ENCODE measurements at regions not wholly inside any gene's neighbourhood (a gene's known extent, or its start where the extent isn't known, plus 50 kb on each side); places are given as distances from the start of the nearest gene placed in this dataset.

GRCh38 chr6:92315312-92315711 lies 1104.0 kb downstream of the EPHA7 start:
- no peak for DNase-seq (ENCODE audit: low spot score in 2 of 2)
- no peaks in the 10 kb centered on the region for H3K27me3 ChIP-seq

GRCh38 chr6:92297101-92297500 lies 1122.3 kb downstream of the EPHA7 start:
- no peaks in the 10 kb centered on the region for H3K4me1 ChIP-seq
- H3K27me3 ChIP-seq: no peaks in the 10 kb centered on the region
- no peak for DNase-seq (ENCODE audit: low spot score in 2 of 2)

More at GRCh38 chr6:92315312-92315711, 1104.0 kb downstream of the EPHA7 start:
- Histone ChIP-seq H3K36me3 (no peaks in the 10 kb centered on the region), H3K9me3 (no peaks in the 10 kb centered on the region), H3K4me1 (no peaks in the 10 kb centered on the region), H3K4me3 (no peak overlapping the region), H3K27ac (no peak overlapping the region)
- intact Hi-C loops (cut with DNase I; ENCODE audit: low total_unique reads): no loop called here
- TF ChIP-seq POLR2AphosphoS5 (IDR thresholded peaks at IDR 0.05) (no peak), POLR2A (IDR thresholded peaks at IDR 0.05) (no peak), CTCF (IDR thresholded peaks at IDR 0.05) (no peak)

GRCh38 chr6:92292067-92292466 lies 1127.3 kb downstream of the EPHA7 start:
- TF ChIP-seq POLR2AphosphoS5 (IDR thresholded peaks at IDR 0.05) (no peak), CTCF (IDR thresholded peaks at IDR 0.05) (no peak), POLR2A (IDR thresholded peaks at IDR 0.05) (no peak)
- Histone ChIP-seq H3K36me3 (no peaks in the 10 kb centered on the region), H3K27me3 (no peaks in the 10 kb centered on the region), H3K27ac (no peak overlapping the region), H3K4me1 (no peaks in the 10 kb centered on the region), H3K4me3 (no peak overlapping the region), H3K9me3 (no peaks in the 10 kb centered on the region)
- intact Hi-C loops (cut with DNase I; ENCODE audit: low total_unique reads): no loop called here
- DNase-seq (ENCODE audit: low spot score in 2 of 2): no peak

More at GRCh38 chr6:92297101-92297500, 1122.3 kb downstream of the EPHA7 start:
- TF ChIP-seq CTCF (IDR thresholded peaks at IDR 0.05) (no peak), POLR2A (IDR thresholded peaks at IDR 0.05) (no peak), POLR2AphosphoS5 (IDR thresholded peaks at IDR 0.05) (no peak)
- H3K9me3 ChIP-seq: no peaks in the 10 kb centered on the region
- no peaks in the 10 kb centered on the region for H3K36me3 ChIP-seq
- H3K4me3 ChIP-seq: no peak overlapping the region
- intact Hi-C loops (cut with DNase I; ENCODE audit: low total_unique reads): no loop called here
- H3K27ac ChIP-seq: no peak overlapping the region

GRCh38 chr6:92289831-92290230 lies 1129.5 kb downstream of the EPHA7 start:
- Histone ChIP-seq H3K4me1 (no peaks in the 10 kb centered on the region), H3K4me3 (no peak overlapping the region), H3K9me3 (no peaks in the 10 kb centered on the region), H3K27ac (no peak overlapping the region), H3K27me3 (no peaks in the 10 kb centered on the region), H3K36me3 (no peaks in the 10 kb centered on the region)
- intact Hi-C loops (cut with DNase I; ENCODE audit: low total_unique reads): no loop called here
- DNase-seq (ENCODE audit: low spot score in 2 of 2): no peak
- no peak for TF ChIP-seq POLR2A (IDR thresholded peaks at IDR 0.05)
- TF ChIP-seq POLR2AphosphoS5 (IDR thresholded peaks at IDR 0.05): no peak
- no peak for TF ChIP-seq CTCF (IDR thresholded peaks at IDR 0.05)

GRCh38 chr6:92281571-92282076 lies 1137.7 kb downstream of the EPHA7 start:
- intact Hi-C loops (cut with DNase I; ENCODE audit: low total_unique reads): no loop called here
- Histone ChIP-seq H3K9me3 (no peaks in the 10 kb centered on the region), H3K27ac (no peak overlapping the region), H3K36me3 (no peaks in the 10 kb centered on the region), H3K27me3 (no peaks in the 10 kb centered on the region), H3K4me3 (no peak overlapping the region), H3K4me1 (no peaks in the 10 kb centered on the region)
- no peak for DNase-seq (ENCODE audit: low spot score in 2 of 2)
- no peak for TF ChIP-seq CTCF (IDR thresholded peaks at IDR 0.05)
- TF ChIP-seq POLR2AphosphoS5 (IDR thresholded peaks at IDR 0.05): no peak
- TF ChIP-seq POLR2A (IDR thresholded peaks at IDR 0.05): no peak

Measured in breast epithelium (tissue), 4 donors.